ENCODE measurements at regions not wholly inside any gene's neighbourhood (a gene's known extent, or its start where the extent isn't known, plus 50 kb on each side); places are given as distances from the start of the nearest gene placed in this dataset.

GRCh38 chrX:56505866-56506265 is 57.6 kb upstream of the UBQLN2 start:
- no peak for TF ChIP-seq CTCF (conservative IDR thresholded peaks at IDR 0.05; ENCODE audit: low read length)
- no peak for TF ChIP-seq EZH2phosphoT487 (IDR thresholded peaks at IDR 0.05; ENCODE audit: borderline replicate concordance, low read depth, low read length)
- Histone ChIP-seq H3K9me3 (ENCODE audit: low read length) (no peaks in the 10 kb centered on the region), H4K20me1 (ENCODE audit: insufficient read depth, low read length) (no peaks in the 10 kb centered on the region), H3K4me3 (ENCODE audit: low read depth, low read length, poor library complexity, severe bottlenecking) (no peak overlapping the region), H3K36me3 (ENCODE audit: insufficient read depth, low read length) (no peaks in the 10 kb centered on the region), H2AFZ (ENCODE audit: low read length) (no peak overlapping the region), H3K9me2 (ENCODE audit: insufficient read depth, low read length) (no peaks in the 10 kb centered on the region), H3K4me2 (ENCODE audit: low read length) (no peak overlapping the region), H3K4me1 (ENCODE audit: insufficient read depth, low read length, poor library complexity, severe bottlenecking) (no peaks in the 10 kb centered on the region), H3K79me2 (ENCODE audit: insufficient read depth, low read depth, low read length) (no peaks in the 10 kb centered on the region), H3K27ac (ENCODE audit: low read depth, low read length, poor library complexity, severe bottlenecking) (no peak overlapping the region)
- intact Hi-C loops (cut with micrococcal nuclease; ENCODE audit: unreplicated experiment): no loop called here
- POLR2A ChIA-PET: no interaction called here
- no TSS peak for BruUV-seq (replicated peaks)
- CTCF ChIA-PET (ENCODE audit: unreplicated experiment): no interaction called here
- DNase-seq (ENCODE audit: low spot score): no peak
